GM19395 (cell line): ENCODE measurements at regions not wholly inside any gene's neighbourhood (a gene's known extent, or its start where the extent isn't known, plus 50 kb on each side); places are given as distances from the start of the nearest gene placed in this dataset.

Experiments
- ATAC-seq: cut with Tn5 transposase; IDR thresholded peaks from one replicate; pipeline ENCODE4 v1.9.1; 2021; ENCODE audit warnings: mild to moderate bottlenecking, moderate library complexity; ENCODE audit not compliant: unreplicated experiment

DNA sequence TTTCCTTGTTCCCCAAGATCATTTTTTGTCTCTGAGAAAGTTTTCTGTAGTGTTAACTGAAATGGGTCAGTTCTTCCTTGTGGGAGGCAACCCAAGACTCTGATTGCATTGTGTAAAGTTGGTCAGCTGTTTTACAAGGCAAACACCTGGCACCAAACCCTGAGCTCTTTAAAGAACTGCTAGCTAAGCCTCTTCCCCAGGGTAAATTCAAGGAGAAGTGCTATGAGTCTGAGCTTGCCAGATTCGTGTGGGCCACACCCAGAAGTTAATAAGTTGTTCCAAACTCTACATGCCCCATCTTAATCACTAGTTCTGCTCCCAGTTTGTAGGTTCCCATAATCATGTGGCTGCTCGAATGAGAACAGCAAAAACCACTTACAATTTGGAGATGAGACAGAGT lies 214.5 kb downstream of the BTG1 start:
- no peak for ATAC-seq

DNA sequence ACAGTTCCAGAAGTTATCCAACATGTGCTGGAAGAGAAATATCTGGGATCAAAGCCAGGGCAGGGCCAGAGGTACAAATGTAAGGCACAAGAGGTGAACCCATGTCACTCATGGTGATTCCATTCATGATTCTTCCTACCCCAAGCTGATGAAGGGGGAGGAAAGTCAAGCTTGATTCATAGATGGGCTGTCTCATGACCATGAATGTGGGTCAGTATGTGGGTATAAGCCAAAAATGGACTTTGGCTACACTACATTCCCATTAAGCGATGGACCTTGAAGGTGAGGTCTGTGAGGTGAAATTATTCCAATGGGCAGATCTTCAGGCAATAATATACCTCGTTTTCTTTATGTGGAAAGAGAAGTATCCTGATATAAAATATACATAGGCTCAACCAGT lies 217.1 kb downstream of the BTG1 start:
- ATAC-seq, result no peak

DNA sequence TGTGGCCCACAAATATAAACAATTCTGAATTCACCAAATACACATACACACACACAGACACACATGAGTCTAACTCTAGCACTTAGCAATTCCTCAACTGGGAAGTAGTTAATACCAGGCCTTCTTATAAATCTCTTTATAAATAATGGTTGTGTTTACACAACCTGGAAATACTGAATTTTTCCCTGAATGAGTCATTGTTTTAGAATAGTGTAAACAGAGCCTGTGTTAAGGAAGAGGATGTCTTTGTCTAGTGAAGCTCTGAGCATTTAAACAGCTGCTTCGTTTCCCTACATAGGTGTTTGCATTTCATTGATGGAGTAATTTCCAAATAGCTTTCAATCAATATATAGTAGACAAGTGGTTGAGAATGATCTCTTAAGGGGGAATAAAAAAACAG lies 218.8 kb downstream of the BTG1 start:
- no peak for ATAC-seq

DNA sequence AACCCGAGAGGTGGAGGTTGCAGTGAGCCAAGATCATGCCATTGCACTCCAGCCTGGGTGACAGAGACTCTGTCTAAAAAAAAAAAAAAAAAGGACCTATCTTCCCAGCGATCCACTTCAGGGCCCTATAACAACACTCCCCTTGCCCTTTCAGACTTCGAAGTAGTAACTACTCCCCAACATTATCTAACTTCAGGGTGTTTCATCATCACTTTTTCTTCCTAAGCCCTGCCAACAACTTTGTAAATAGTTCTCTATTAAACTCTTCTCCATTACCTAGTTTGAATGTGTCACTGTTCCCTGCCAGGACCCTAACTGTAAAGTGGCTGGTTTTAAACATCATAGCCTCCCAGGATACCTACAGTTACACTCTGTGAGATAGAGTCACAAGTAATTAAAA lies 220.8 kb downstream of the BTG1 start:
- no peak for ATAC-seq

DNA sequence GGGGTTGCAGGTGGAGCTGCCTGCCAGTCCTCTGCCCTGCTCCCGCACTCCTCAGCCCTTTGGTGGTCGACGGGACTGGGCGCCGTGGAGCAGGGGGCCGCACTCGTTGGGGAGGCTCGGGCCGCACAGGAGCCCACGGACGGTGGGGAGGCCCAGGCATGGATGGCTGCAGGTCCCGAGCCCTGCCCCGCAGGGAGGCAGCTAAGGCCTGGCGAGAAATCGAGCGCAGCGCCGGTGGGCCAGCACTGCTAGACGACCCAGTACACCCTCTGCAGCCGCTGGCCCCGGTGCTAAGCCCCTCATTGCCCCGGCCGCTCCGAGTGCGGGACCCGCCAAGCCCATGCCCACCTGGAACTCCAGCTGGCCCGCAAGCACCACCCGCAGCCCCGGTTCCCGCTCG lies 221.8 kb downstream of the BTG1 start:
- no peak for ATAC-seq

DNA sequence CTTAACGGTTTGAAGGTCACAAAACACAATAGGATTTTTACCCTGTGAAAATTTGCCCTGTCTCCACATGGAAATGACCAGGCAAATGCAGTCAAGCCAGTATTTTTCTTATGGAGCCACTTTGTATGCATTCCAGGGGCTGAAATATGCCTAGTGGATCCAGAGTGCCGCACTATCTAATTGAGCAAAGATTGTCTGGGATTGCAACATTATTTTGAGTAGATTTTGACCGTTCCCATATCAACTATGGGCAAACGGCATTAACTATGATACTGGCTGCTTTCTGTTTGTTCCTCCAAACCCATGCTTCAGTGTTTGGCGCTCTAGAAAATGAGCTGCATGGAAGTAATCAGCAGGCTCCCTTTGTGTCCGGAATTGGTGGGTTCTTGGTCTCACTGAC lies 223.0 kb downstream of the BTG1 start:
- no peak for ATAC-seq

DNA sequence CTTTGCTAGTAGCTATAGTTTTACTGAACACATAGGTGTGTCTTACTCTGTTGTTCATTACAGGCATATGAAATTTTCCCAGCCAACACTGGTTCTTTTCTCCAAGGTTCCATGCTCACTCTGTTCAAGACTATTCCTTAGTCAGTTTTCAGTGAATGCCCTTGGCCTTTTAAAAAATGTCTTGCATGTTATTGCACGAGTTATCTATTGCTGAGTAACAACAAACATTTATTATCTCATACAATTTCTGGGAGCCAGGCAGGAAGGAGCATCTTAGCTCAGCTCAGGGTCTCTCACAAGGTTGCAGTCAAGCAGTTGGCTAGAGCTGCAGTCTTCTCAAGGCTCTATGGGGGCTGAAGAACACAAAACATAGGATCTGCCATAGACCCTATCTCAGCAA lies 223.5 kb downstream of the BTG1 start:
- ATAC-seq, result no peak

DNA sequence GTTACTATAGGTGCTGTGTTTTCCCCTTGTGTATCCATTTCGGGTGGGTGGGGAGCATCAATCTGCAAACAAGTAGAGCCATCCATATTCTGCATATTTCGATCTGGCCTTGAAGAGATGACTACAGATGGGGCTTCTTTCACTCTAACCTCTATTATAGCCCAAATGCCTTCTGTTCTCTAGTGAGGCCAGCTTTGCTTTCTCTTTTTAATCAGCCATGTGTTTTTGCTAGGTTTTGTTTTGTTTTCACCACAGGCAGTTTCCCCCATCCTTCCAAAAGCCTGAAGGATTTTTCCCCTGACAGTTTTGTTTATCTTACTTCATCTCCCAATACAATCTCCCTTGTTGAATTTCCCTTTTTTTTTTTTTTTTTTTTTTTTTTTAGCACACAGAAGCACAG lies 224.1 kb downstream of the BTG1 start:
- ATAC-seq, result no peak

DNA sequence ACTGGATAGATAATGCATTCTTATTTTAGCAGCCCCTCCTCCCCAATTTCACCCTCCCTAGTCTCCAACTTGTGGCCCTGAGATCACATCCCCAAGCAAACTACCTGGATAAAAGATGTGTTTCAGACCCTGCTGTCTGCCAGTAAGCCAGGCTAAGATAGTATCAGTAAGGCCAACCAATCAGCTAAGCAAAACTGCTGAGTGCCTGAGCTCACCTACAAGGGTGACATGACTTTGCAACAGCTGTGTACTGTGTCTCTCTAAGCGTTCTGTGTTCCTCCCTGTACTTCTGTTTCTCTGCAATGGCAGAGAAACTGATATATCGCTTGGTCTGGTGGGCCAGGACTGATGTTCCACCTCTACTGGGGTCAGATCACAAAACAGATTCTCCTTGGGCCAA lies 224.9 kb downstream of the BTG1 start:
- ATAC-seq, result no peak

DNA sequence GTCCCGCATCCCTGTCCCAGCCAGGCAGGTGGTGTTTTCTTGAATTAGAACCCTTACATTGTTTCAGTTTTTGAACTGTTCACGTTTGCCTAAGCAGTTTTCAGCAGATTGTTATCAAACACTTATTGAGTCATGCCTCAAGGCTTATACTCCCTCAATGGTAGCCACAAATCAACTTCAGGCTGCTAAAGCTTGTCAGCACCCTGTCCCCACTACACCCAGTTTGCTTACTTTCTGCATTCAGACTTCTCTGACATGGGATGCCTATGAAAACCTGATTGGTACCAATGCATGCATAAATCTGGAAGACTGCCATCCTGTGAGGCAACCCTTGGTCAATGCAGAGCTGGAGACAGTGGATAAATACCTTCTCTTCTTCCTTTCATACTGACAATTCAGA lies 225.4 kb downstream of the BTG1 start:
- ATAC-seq, result no peak

DNA sequence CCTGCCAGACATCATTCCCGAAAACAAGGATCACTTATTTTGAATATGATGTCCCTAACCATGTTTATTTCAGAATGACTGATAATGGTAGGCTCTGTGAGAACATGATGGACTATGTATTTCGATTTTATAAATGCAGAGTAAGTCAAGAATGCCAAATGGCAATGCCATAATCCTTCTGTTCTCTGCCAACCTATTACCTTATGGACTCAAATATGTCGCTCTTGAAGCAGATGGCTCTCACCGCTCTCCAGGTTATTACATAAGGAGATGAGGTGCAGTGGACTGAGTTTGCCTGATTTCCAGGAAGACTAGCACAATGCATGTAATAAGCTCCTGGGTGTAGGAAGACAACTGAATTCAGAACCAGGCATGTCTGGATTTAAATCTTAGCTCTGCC lies 227.2 kb downstream of the BTG1 start:
- ATAC-seq, result no peak

DNA sequence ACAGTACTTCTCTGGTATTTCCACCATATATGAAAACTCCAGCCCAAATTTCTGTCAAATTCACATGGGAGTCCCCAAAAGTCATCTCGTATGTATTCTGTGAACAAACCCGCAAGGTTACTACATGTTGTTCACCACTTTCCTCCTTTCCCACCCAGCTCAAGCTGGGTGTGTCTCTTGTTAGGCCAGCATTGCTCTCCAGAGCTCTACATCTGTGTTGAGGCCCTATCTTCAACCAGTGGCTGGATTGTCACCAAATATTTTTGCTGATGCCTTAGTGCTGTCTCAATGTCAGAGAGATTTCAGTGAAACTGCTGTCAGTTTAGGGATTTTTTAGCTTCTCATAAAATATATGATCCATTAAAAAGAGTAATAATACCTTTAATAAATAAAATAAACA lies 230.9 kb downstream of the BTG1 start:
- ATAC-seq, result no peak

DNA sequence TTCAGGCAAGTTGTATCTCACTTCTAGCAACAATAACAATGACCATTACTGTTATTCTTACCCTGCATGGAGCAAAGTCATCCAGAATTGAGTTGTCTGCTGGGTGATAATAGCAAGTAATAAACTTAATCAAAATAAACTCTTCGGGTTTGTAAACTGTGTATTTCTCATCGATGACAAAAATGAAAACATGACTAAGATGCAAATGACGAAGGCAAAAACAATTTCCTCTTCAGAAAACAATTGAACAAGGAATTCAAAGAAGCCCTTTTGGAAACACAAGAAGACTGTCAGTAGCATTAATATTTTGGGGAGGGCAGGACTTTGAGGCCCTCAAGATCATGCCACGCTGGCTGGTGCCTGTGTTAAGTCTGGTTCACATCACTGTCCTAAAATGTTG lies 232.0 kb downstream of the BTG1 start:
- no peak for ATAC-seq

DNA sequence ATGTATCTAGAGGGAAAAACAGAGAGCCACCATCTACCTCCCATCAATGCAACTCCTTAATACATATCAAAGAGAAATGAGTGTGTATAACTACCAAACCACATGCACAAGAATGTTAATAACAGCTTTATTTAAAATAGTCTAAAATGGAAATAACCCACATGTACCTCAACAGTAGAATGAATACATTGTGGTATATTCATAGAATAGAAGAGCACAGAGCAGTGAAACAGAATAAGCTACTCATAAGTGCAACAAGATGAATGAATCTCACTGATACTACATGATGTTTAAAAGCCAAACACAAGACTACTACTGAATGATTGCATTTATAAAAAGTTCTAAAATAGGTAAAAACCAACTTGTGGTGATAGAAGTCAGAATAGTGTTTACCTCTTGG lies 232.5 kb downstream of the BTG1 start:
- no peak for ATAC-seq

DNA sequence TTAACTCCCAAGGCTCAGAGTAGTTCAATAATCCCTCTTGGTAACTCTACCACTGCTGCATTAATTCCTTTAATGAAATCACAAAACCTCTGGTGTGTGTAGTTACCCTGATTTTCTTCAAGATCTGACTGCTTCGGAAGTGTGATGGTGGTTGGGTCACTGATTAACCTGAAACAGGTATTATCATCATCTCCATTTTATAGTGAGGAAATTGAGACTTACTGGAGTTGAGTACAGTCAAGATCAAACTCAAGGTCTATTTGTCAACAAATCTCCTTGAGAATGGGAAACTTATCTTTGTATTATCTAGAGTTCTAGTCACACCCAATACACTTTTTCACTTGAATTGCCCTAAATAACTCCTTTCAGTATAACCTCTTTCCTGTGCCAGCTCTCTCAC lies 233.5 kb downstream of the BTG1 start:
- no peak for ATAC-seq

DNA sequence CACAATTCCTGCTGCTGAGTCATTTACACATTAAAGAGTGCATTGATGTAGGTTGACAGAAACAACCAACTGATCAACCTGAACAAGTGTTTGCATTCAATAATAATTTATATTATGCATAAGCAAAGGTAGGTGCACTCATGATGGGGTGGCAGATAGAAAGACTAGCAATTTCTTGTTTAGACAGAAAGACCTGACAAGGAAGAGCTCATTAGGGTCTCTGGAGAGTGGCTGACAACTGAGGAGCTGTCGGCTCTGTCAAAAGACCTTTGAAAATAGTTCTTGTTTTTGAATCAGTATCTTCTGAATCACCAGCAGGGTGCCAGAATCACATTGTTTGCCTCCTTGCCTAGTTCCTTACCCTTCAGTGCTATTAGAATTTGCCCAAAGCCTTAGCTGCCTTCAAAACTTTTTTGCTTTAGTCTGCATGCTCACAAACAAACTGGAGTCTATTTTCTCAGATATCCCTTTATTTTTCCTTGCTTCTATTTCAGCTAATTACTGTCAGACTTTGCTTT lies 234.7 kb downstream of the BTG1 start:
- no peak for ATAC-seq

DNA sequence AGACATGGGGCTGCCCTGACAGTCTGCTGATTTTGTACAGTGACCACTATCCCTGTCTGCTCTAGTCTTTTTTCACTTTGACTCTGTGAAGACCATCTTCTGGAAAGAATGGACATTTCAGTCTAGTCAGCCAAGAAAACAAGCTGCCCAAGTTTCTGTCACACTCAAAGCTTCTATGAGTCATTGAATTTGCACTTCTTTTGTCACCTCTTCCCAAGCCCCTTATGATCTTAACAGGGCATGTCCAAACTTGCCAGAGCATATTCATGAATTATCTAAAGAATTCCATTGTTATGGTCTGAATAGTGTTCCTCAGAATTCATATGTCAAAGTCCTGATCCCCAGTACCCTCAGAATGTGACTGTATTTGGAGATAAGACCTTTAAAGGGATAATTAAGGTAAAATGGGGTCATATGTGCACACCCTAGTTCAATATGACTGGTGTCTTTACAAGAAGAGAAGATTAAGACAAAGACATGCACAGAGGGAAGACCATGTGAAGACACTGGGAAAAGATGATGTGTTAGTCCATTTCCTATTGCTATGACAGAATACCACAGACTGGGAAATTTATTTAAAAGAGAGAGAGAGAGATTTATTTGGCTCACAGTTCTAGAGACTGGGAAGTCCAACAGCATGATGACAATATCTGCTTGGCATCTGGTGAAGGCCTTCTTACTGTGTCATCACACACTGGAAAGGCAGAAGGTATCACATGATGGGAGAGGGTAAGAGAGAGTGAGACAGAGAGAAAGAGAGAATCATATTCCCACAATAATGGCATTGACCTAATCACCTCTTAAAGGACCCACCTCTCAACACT lies 242.6 kb downstream of the BTG1 start:
- no peak for ATAC-seq

DNA sequence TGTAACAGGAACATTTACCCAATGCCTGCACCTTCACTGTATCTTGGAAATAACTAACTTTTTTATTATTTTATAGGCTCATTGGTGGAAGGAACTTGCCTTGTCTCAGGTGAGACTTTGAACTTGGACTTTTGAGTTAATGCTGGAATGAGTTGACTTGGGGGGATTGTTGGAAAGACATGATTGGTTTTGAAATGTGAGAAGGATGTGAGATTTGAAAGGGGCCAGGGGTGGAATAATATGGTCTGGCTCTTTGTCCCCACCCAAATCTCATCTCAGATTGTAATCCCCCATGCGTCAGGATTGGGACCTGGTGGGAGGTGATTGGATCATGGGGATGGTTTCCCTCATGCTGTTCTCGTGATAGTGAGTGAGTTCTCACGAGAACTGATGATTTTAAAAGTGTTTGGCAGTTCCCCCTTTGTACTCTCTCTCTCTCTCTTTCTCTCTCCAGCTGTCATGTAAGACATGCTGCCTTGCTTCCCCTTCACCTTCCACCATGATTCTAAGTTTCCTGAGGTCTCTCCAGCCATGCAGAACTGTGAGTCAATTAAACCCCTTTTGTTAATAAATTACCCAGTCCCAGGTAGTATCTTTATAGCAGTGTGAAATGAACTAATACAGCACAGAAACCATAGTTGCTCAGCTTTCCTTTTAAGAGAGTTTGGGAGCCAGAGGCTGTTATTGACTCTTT lies 244.1 kb downstream of the BTG1 start:
- ATAC-seq, result no peak

DNA sequence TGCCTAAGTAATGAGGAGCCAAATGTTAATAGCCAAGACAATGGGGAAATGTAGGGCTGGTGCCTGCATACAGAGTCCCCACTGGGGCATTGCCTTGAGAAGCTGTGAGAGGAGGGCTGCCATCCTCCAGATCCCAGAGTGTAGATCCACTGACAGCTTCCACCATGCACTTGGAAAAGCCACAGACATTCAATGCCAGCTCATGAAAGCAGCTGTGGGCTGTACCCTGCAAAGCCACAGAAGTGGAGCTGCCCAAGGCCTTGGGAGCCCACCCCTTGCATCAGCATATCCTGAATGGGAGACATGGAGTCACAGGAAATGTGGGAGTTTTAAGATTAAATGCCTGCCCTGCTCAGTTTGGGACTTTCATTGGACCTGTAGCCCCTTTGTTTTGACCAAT lies 244.7 kb downstream of the BTG1 start:
- ATAC-seq, result no peak

DNA sequence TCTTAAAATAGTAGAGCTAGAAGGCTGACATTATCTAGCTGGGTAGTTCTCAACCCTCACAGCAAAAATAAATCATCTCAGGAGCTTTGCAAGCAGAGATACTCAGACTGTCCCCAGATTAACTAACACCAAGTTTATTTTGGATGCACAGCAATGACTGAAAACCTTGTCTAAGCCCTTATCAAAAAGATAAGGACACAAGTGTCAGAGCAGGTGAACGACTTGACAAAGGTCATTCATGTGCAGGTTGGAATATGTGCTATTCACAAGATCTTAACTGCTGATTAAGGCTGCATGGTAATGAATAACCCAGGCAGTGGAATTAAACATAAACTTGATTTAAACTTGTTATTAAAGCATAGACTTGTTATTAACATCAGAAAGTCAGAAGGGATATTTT lies 246.6 kb downstream of the BTG1 start:
- no peak for ATAC-seq

DNA sequence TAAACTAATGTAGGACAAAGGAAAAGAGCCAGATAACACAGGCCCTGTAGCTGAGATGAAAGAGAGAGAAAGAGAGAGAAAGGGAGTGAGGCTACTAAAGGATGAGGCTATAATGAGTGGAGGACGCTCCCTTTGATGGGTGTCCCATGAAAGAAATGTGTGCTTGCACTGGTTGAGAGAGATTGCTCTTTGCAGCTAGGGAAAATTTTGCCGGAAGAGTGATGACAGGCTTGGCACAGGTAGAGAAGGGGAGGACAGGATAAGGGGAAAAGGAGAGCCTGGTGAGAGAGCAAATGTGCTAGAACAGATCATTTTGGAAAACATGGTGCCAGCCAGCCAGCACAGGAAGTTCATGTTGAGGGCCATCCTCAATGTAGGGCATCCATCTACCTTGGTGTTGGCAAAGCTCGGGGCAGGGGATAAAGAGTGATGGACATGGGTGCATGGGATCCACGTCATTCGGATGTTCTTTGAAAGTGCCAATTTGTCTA lies 248.6 kb downstream of the BTG1 start:
- no peak for ATAC-seq

DNA sequence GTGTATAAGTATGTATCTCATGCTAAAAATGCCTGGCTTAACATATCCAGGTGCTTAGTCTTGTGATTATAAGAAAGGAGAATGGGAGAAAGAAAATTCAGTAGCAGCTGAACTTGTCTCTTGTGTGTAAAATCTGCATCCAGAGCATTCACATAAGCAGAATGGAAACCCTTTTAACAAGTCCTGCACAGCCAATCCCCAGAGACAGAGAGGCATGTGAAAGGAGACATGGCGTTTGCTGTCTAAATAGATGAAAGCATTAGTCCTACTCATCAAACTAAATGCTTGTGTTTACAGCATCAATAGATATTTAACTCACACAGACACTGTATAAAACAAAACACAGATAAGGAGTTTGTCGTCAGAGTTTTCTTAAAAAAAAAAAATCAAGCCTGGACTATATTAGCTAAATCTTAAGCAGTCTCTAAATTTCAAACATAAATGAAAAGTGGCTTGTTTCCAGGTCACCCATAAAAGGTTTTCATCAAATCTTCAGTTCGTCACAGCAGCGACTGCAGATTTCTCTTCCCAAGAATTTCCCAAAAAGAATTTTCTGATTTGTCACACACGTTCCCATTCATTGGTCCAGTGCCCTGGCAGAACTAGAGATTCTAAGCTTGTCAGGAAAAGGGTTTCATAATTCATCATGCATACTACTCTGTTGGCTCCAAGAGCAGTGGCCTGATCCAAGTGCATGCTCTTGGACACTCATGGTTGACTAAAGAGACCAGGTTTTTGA lies 249.2 kb downstream of the BTG1 start:
- ATAC-seq, result no peak
